ENCODE measurements at regions not wholly inside any gene's neighbourhood (a gene's known extent, or its start where the extent isn't known, plus 50 kb on each side); places are given as distances from the start of the nearest gene placed in this dataset.

DNA sequence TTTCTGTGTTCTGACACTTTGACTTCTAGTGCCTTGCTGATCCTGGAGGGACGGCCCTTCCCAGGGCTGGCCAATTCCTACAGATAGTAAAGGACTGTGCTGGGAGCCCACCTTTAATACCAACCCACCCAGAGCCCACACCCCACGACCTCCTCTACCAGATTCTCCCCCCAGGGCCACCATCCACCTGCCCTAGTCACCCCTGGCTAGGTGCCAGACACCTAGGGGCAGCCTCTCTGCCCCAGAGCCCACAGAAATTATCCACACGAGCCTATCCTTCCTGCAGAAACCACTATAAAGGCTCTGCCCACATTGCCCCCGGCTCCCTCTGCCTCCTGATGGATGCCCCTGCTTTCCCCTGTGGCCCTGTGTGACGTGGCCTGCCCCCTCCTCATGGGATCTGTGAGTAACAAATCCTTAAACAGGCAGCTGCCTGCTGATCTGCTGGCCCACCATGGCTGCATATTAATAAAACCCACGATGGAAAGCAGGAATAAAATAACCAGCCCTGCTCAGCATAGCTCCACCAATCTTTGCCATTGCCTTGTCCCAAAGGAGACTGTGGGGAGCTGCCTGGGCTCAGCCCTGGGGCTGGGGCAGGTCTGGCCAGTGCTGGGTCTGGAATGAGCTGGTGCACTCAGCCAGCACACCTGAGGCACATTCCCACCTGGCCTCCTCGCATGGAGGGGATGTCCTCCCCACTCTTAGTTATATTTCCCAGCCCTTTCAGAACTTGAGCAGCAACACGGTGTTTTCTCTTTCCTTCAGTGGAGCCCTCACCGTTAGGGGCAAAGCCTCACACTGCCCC is 488.5 kb downstream of the NPHP4 start:
- TF ChIP-seq SREBF1 (IDR thresholded peaks at IDR 0.05; ENCODE audit: low read length) = no peak
- TF ChIP-seq, protein P1, sequence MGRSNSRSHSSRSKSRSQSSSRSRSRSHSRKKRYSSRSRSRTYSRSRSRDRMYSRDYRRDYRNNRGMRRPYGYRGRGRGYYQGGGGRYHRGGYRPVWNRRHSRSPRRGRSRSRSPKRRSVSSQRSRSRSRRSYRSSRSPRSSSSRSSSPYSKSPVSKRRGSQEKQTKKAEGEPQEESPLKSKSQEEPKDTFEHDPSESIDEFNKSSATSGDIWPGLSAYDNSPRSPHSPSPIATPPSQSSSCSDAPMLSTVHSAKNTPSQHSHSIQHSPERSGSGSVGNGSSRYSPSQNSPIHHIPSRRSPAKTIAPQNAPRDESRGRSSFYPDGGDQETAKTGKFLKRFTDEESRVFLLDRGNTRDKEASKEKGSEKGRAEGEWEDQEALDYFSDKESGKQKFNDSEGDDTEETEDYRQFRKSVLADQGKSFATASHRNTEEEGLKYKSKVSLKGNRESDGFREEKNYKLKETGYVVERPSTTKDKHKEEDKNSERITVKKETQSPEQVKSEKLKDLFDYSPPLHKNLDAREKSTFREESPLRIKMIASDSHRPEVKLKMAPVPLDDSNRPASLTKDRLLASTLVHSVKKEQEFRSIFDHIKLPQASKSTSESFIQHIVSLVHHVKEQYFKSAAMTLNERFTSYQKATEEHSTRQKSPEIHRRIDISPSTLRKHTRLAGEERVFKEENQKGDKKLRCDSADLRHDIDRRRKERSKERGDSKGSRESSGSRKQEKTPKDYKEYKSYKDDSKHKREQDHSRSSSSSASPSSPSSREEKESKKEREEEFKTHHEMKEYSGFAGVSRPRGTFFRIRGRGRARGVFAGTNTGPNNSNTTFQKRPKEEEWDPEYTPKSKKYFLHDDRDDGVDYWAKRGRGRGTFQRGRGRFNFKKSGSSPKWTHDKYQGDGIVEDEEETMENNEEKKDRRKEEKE (IDR thresholded peaks at IDR 0.05) = no peak
- no peak for TF ChIP-seq RAD51 (IDR thresholded peaks at IDR 0.05)
- TF ChIP-seq, protein P2, sequence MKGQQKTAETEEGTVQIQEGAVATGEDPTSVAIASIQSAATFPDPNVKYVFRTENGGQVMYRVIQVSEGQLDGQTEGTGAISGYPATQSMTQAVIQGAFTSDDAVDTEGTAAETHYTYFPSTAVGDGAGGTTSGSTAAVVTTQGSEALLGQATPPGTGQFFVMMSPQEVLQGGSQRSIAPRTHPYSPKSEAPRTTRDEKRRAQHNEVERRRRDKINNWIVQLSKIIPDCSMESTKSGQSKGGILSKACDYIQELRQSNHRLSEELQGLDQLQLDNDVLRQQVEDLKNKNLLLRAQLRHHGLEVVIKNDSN (IDR thresholded peaks at IDR 0.05; ENCODE audit: borderline replicate concordance, extremely low read length, insufficient read depth, low read depth, low read length) = no peak
- no peak for TF ChIP-seq FOS (IDR thresholded peaks at IDR 0.05; ENCODE audit: borderline replicate concordance, extremely low read depth, insufficient read length)
- TF ChIP-seq ETV6 (conservative IDR thresholded peaks at IDR 0.05 in 1 of 2, IDR thresholded peaks at IDR 0.05 in 1 of 2; ENCODE audit: borderline replicate concordance in 1 of 2, low read depth in 1 of 2) = no peak
- TF ChIP-seq EED (IDR thresholded peaks at IDR 0.05; ENCODE audit: low read depth) = no peak
- no peak for TF ChIP-seq IKZF2 (IDR thresholded peaks at IDR 0.05)
- no peak for TF ChIP-seq KLF5 (IDR thresholded peaks at IDR 0.05; ENCODE audit: partially characterized antibody)
- no peak for TF ChIP-seq MYC (IDR thresholded peaks at IDR 0.05; ENCODE audit: insufficient read depth, insufficient read length, insufficient replicate concordance, low read length, severe bottlenecking)
- TF ChIP-seq, protein P3, sequence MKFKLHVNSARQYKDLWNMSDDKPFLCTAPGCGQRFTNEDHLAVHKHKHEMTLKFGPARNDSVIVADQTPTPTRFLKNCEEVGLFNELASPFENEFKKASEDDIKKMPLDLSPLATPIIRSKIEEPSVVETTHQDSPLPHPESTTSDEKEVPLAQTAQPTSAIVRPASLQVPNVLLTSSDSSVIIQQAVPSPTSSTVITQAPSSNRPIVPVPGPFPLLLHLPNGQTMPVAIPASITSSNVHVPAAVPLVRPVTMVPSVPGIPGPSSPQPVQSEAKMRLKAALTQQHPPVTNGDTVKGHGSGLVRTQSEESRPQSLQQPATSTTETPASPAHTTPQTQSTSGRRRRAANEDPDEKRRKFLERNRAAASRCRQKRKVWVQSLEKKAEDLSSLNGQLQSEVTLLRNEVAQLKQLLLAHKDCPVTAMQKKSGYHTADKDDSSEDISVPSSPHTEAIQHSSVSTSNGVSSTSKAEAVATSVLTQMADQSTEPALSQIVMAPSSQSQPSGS (IDR thresholded peaks at IDR 0.05; ENCODE audit: low read length) = no peak
- TF ChIP-seq BCL11A (IDR thresholded peaks at IDR 0.05; ENCODE audit: low read depth, low read length) = no peak
- TF ChIP-seq NFXL1 (IDR thresholded peaks at IDR 0.05; ENCODE audit: borderline replicate concordance) = no peak
- no peak for TF ChIP-seq RELA (IDR thresholded peaks at IDR 0.05; ENCODE audit: borderline replicate concordance, partially characterized antibody)
- no peaks in the 10 kb centered on the region for H3K79me2 ChIP-seq (ENCODE audit: control insufficient read depth, insufficient read depth, low read length)
- no peak overlapping the region for H2AFZ ChIP-seq (ENCODE audit: control insufficient read depth, low read depth, low read length)
- ATAC-seq (no peak), DNase-seq (ENCODE audit: low read depth, low spot score) (no peak), FAIRE-seq (no peak)
- no TSS peak for BruUV-seq (replicated peaks)
- H3K27me3 ChIP-seq (replicated peaks in 1 of 2; ENCODE audit: control insufficient read depth in 2 of 2, insufficient read depth in 2 of 2, low read length in 1 of 2) = no peaks in the 10 kb centered on the region
- H3K9ac ChIP-seq (ENCODE audit: control insufficient read depth, insufficient read depth, low read length) = no peak overlapping the region
- ChIA-PET CTCF (interaction anchor here (2.6 kb wide), 1 partner anchor 10 kb away, joined by 13 read pairs; no protein-coding TSS in a partner anchor), SMC1A (ENCODE audit: uncharacterized antibody, unreplicated experiment) (no interaction called here), POLR2A (no interaction called here), RAD21 (ENCODE audit: unreplicated experiment) (no interaction called here)
- no peak overlapping the region for H3K4me2 ChIP-seq (ENCODE audit: control insufficient read depth, insufficient read depth)
- H3K9me3 ChIP-seq (replicated peaks; ENCODE audit: control insufficient read depth, insufficient read depth, low read length) = no peaks in the 10 kb centered on the region
- H4K20me1 ChIP-seq (ENCODE audit: control insufficient read depth, insufficient read depth) = no peaks in the 10 kb centered on the region
- 9% methylated on average over 9 of the region's 9 CpGs for WGBS (ENCODE audit: insufficient coverage, insufficient replicate concordance, low lambda C conversion rate, missing lambda C conversion rate)
- H3K4me1 ChIP-seq (ENCODE audit: control insufficient read depth, insufficient read depth, low read length) = no peaks in the 10 kb centered on the region
- H3K36me3 ChIP-seq (ENCODE audit: control insufficient read depth in 2 of 2, insufficient read depth in 2 of 2, low read length in 1 of 2) = no peaks in the 10 kb centered on the region
- no peak overlapping the region for H3K4me3 ChIP-seq
- no peak overlapping the region for H3K27ac ChIP-seq (ENCODE audit: control insufficient read depth, insufficient read depth)
- intact Hi-C loops (cut with micrococcal nuclease; ENCODE audit: unreplicated experiment) (no loop called here), in situ Hi-C loops (cut with MboI) (loop anchor here (25.0 kb wide), 1 partner anchor 834 kb away; no protein-coding TSS in a partner anchor)
